ENCODE measurements at regions not wholly inside any gene's neighbourhood (a gene's known extent, or its start where the extent isn't known, plus 50 kb on each side); places are given as distances from the start of the nearest gene placed in this dataset.

GRCh38 chr5:166398131-166398530 lies 1893.3 kb upstream of the WWC1 start:
- no peaks in the 10 kb centered on the region for H3K9me3 Mint-ChIP-seq (ENCODE audit: low read depth)
- H3K27ac Mint-ChIP-seq, result no peak overlapping the region
- no peak for DNase-seq (ENCODE audit: low spot score, unreplicated experiment)
- no peak for TF ChIP-seq CTCF (IDR thresholded peaks at IDR 0.05; ENCODE audit: unreplicated experiment)
- H3K27me3 Mint-ChIP-seq, result no peaks in the 10 kb centered on the region
- H3K4me3 Mint-ChIP-seq (ENCODE audit: low read depth), result no peak overlapping the region
- no peaks in the 10 kb centered on the region for H3K4me1 Mint-ChIP-seq (ENCODE audit: low read depth)
- H3K36me3 Mint-ChIP-seq (ENCODE audit: insufficient read depth), result no peaks in the 10 kb centered on the region

- no peak for TF ChIP-seq CTCF (IDR thresholded peaks at IDR 0.05; ENCODE audit: unreplicated experiment)
- DNase-seq (ENCODE audit: low spot score, unreplicated experiment), result no peak
- H3K27ac Mint-ChIP-seq, result no peak overlapping the region
- no peaks in the 10 kb centered on the region for H3K9me3 Mint-ChIP-seq (ENCODE audit: low read depth)
- H3K4me1 Mint-ChIP-seq (ENCODE audit: low read depth), result no peaks in the 10 kb centered on the region
- H3K27me3 Mint-ChIP-seq, result no peaks in the 10 kb centered on the region
- H3K4me3 Mint-ChIP-seq (ENCODE audit: low read depth), result no peak overlapping the region
- no peaks in the 10 kb centered on the region for H3K36me3 Mint-ChIP-seq (ENCODE audit: insufficient read depth)
These were observed 1891.7 kb upstream of the WWC1 start for GRCh38 chr5:166399781-166400180.

- Mint-ChIP-seq H3K4me1 (ENCODE audit: low read depth) (no peaks in the 10 kb centered on the region), H3K9me3 (ENCODE audit: low read depth) (no peaks in the 10 kb centered on the region)
These were observed 1890.1 kb upstream of the WWC1 start for GRCh38 chr5:166401391-166401790.

GRCh38 chr5:166412191-166412590 lies 1879.3 kb upstream of the WWC1 start:
- no peak for TF ChIP-seq CTCF (IDR thresholded peaks at IDR 0.05; ENCODE audit: unreplicated experiment)
- DNase-seq (ENCODE audit: low spot score, unreplicated experiment), result no peak
- Mint-ChIP-seq H3K36me3 (ENCODE audit: insufficient read depth) (no peaks in the 10 kb centered on the region), H3K27ac (no peak overlapping the region), H3K9me3 (ENCODE audit: low read depth) (peaks cover 9% of the 10 kb centered on the region), H3K4me1 (ENCODE audit: low read depth) (no peaks in the 10 kb centered on the region), H3K4me3 (ENCODE audit: low read depth) (no peak overlapping the region), H3K27me3 (no peaks in the 10 kb centered on the region)

More at GRCh38 chr5:166401391-166401790, 1890.1 kb upstream of the WWC1 start:
- TF ChIP-seq CTCF (IDR thresholded peaks at IDR 0.05; ENCODE audit: unreplicated experiment), result no peak
- no peaks in the 10 kb centered on the region for H3K27me3 Mint-ChIP-seq
- DNase-seq (ENCODE audit: low spot score, unreplicated experiment), result no peak
- no peak overlapping the region for H3K4me3 Mint-ChIP-seq (ENCODE audit: low read depth)
- H3K36me3 Mint-ChIP-seq (ENCODE audit: insufficient read depth), result no peaks in the 10 kb centered on the region
- H3K27ac Mint-ChIP-seq, result no peak overlapping the region

- H3K27ac Mint-ChIP-seq, result no peak overlapping the region
- H3K27me3 Mint-ChIP-seq, result peaks cover 13% of the 10 kb centered on the region
- H3K9me3 Mint-ChIP-seq (ENCODE audit: low read depth), result peaks cover 3% of the 10 kb centered on the region
- H3K4me3 Mint-ChIP-seq (ENCODE audit: low read depth), result no peak overlapping the region
- TF ChIP-seq CTCF (IDR thresholded peaks at IDR 0.05; ENCODE audit: unreplicated experiment), result no peak
- DNase-seq (ENCODE audit: low spot score, unreplicated experiment), result no peak
- no peaks in the 10 kb centered on the region for H3K36me3 Mint-ChIP-seq (ENCODE audit: insufficient read depth)
- peaks cover 7% of the 10 kb centered on the region for H3K4me1 Mint-ChIP-seq (ENCODE audit: low read depth)
These were observed 1864.2 kb upstream of the WWC1 start for GRCh38 chr5:166427211-166427610.
